ENCODE measurements at regions not wholly inside any gene's neighbourhood (a gene's known extent, or its start where the extent isn't known, plus 50 kb on each side); places are given as distances from the start of the nearest gene placed in this dataset.

- DNase-seq (ENCODE audit: low read depth), result no peak
Observed at GRCh38 chr4:166538491-166539005, 665.5 kb downstream of the TLL1 start.

GRCh38 chr4:166546009-166546408 is 673.0 kb downstream of the TLL1 start:
- DNase-seq (ENCODE audit: low read depth), result no peak
- H3K4me3 ChIP-seq (ENCODE audit: low read depth, low read length), result no peak overlapping the region

More at GRCh38 chr4:166538491-166539005, 665.5 kb downstream of the TLL1 start:
- no peak overlapping the region for H3K4me3 ChIP-seq (ENCODE audit: low read depth, low read length)

- DNase-seq (ENCODE audit: low read depth), result no peak
- H3K4me3 ChIP-seq (ENCODE audit: low read depth, low read length), result no peak overlapping the region
Observed at GRCh38 chr4:166577639-166578038, 656.7 kb downstream of the SPOCK3 start.

GRCh38 chr4:166585491-166585890 is 648.8 kb downstream of the SPOCK3 start:
- DNase-seq (ENCODE audit: low read depth), result no peak

GRCh38 chr4:166594326-166594946 is 639.9 kb downstream of the SPOCK3 start:
- DNase-seq (ENCODE audit: low read depth), result peak; percentile 30
- no peak overlapping the region for H3K4me3 ChIP-seq (ENCODE audit: low read depth, low read length)

More at GRCh38 chr4:166585491-166585890, 648.8 kb downstream of the SPOCK3 start:
- no peak overlapping the region for H3K4me3 ChIP-seq (ENCODE audit: low read depth, low read length)

- DNase-seq (ENCODE audit: low read depth), result no peak
- no peak overlapping the region for H3K4me3 ChIP-seq (ENCODE audit: low read depth, low read length)
Observed at GRCh38 chr4:166600264-166600663, 634.0 kb downstream of the SPOCK3 start.

- no peak for DNase-seq (ENCODE audit: low read depth)
- no peak overlapping the region for H3K4me3 ChIP-seq (ENCODE audit: low read depth, low read length)
Observed at GRCh38 chr4:166602068-166602467, 632.2 kb downstream of the SPOCK3 start.

- no peak overlapping the region for H3K4me3 ChIP-seq (ENCODE audit: low read depth, low read length)
- DNase-seq (ENCODE audit: low read depth), result no peak
Observed at GRCh38 chr4:166622425-166622977, 611.8 kb downstream of the SPOCK3 start.

- DNase-seq (ENCODE audit: low read depth), result no peak
- H3K4me3 ChIP-seq (ENCODE audit: low read depth, low read length), result no peak overlapping the region
Observed at GRCh38 chr4:166625018-166625637, 609.2 kb downstream of the SPOCK3 start.

- no peak for DNase-seq (ENCODE audit: low read depth)
- H3K4me3 ChIP-seq (ENCODE audit: low read depth, low read length), result no peak overlapping the region
Observed at GRCh38 chr4:166628454-166628853, 605.8 kb downstream of the SPOCK3 start.

- no peak overlapping the region for H3K4me3 ChIP-seq (ENCODE audit: low read depth, low read length)
- no peak for DNase-seq (ENCODE audit: low read depth)
Observed at GRCh38 chr4:166635367-166635766, 598.9 kb downstream of the SPOCK3 start.

- no peak for DNase-seq (ENCODE audit: low read depth)
- no peak overlapping the region for H3K4me3 ChIP-seq (ENCODE audit: low read depth, low read length)
Observed at GRCh38 chr4:166637816-166638215, 596.5 kb downstream of the SPOCK3 start.

GRCh38 chr4:166655231-166655630 is 579.1 kb downstream of the SPOCK3 start:
- no peak overlapping the region for H3K4me3 ChIP-seq (ENCODE audit: low read depth, low read length)
- DNase-seq (ENCODE audit: low read depth), result no peak

- DNase-seq (ENCODE audit: low read depth), result no peak
- no peak overlapping the region for H3K4me3 ChIP-seq (ENCODE audit: low read depth, low read length)
Observed at GRCh38 chr4:166655705-166656104, 578.6 kb downstream of the SPOCK3 start.

GRCh38 chr4:166657261-166657660 is 577.0 kb downstream of the SPOCK3 start:
- no peak for DNase-seq (ENCODE audit: low read depth)
- no peak overlapping the region for H3K4me3 ChIP-seq (ENCODE audit: low read depth, low read length)

- DNase-seq (ENCODE audit: low read depth), result no peak
Observed at GRCh38 chr4:166658585-166658984, 575.7 kb downstream of the SPOCK3 start.

GRCh38 chr4:166662266-166662843 is 571.9 kb downstream of the SPOCK3 start:
- no peak for DNase-seq (ENCODE audit: low read depth)
- no peak overlapping the region for H3K4me3 ChIP-seq (ENCODE audit: low read depth, low read length)

More at GRCh38 chr4:166658585-166658984, 575.7 kb downstream of the SPOCK3 start:
- no peak overlapping the region for H3K4me3 ChIP-seq (ENCODE audit: low read depth, low read length)

GRCh38 chr4:166670341-166670740 is 564.0 kb downstream of the SPOCK3 start:
- H3K4me3 ChIP-seq (ENCODE audit: low read depth, low read length), result no peak overlapping the region
- no peak for DNase-seq (ENCODE audit: low read depth)

- no peak for DNase-seq (ENCODE audit: low read depth)
- no peak overlapping the region for H3K4me3 ChIP-seq (ENCODE audit: low read depth, low read length)
Observed at GRCh38 chr4:166673911-166674310, 560.4 kb downstream of the SPOCK3 start.

- peak; percentile 69 for DNase-seq (ENCODE audit: low read depth)
- H3K4me3 ChIP-seq (ENCODE audit: low read depth, low read length), result no peak overlapping the region
Observed at GRCh38 chr4:166675411-166675810, 558.9 kb downstream of the SPOCK3 start.

Data from skeletal muscle cell (primary cell).